ENCODE measurements at regions not wholly inside any gene's neighbourhood (a gene's known extent, or its start where the extent isn't known, plus 50 kb on each side); places are given as distances from the start of the nearest gene placed in this dataset.
A peak's percentile ranks its signal among the peaks of the same experiment; 100 is the strongest.

DNA sequence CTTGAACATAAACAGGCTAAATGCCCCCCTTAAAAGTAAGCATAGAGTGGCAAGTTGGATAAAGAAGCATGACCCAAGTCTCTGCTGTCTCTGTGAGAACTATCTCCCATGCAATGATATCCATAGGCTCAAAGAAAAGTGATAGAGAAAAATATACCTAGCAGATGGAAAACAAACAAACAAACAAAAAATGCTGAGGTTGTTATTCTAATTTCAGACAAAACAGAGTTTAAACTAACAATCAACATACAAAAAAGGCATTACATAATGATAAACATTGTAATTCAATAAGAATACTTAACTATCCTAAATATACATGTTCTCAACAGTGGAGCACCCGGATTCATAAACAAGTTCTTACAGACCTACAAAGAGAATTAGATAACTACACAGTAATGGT, 626.2 kb upstream of the CNTNAP2 start:
- H3K4me1 ChIP-seq = no peaks in the 10 kb centered on the region
- TF ChIP-seq CTCF (IDR thresholded peaks at IDR 0.05) = no peak
- H3K36me3 ChIP-seq = no peaks in the 10 kb centered on the region
- no peak overlapping the region for H3K4me3 ChIP-seq
- H3K9me3 ChIP-seq = peaks cover 0 to 4% (median 0%) of the 10 kb centered on the region in 4 donors
- no peak for ATAC-seq
- no peak for DNase-seq
- no peaks in the 10 kb centered on the region for H3K27me3 ChIP-seq
- no peak overlapping the region for H3K27ac ChIP-seq
- intact Hi-C loops (cut with DNase I) = no loop called here
- 45% methylated on average over 1 of the region's 1 CpG for WGBS (ENCODE audit: insufficient coverage, low coverage, low lambda C conversion rate, missing lambda C conversion rate)

DNA sequence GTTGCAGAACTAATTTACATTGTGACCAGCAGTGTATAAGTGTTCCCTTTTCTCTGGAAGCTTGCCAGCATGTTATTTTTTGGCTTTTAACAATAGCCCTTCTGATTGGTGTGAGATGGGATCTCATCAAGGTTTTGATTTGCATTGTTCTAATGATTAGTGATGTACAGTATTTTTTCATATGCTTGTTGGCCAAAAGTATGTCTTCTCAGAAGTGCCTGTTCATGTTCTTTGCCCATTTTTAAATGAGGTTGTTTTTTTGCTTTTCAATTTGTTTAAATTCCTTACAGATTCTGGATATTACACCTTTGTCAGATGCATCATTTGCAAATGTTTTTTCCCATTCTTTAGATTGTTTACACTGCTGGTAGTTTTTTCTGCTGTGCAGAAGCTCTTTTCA, 627.0 kb upstream of the CNTNAP2 start:
- no peak overlapping the region for H3K4me3 ChIP-seq
- ATAC-seq = no peak
- H3K27me3 ChIP-seq = no peaks in the 10 kb centered on the region
- H3K9me3 ChIP-seq = peaks cover 0 to 4% (median 0%) of the 10 kb centered on the region in 4 donors
- intact Hi-C loops (cut with DNase I) = no loop called here
- no peaks in the 10 kb centered on the region for H3K36me3 ChIP-seq
- H3K4me1 ChIP-seq = no peaks in the 10 kb centered on the region
- no peak overlapping the region for H3K27ac ChIP-seq
- TF ChIP-seq CTCF (IDR thresholded peaks at IDR 0.05) (no peak), POLR2A (IDR thresholded peaks at IDR 0.05) (no peak)
- DNase-seq = no peak

DNA sequence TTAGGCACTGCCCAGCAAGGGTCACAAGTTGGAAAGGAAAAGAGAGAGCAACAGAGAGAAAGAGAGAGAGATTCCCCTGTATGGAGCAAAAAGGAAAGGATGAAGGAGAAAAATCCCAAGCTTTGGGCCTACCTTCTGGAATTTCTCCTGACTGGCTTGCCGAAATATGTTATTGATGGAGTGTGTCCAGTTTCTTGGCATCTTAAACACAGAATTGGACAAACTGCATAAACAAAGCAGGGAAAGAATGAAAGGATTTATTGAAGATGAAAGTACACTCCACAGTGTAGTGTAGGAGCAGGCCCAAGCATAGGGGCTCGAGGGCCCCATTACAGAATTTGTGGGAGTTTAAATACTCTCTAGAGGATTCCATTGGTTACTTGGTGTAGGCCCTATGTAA, 627.8 kb upstream of the CNTNAP2 start:
- Histone ChIP-seq H3K27ac (no peak overlapping the region), H3K9me3 (peaks cover 0 to 4% (median 0%) of the 10 kb centered on the region in 4 donors), H3K36me3 (no peaks in the 10 kb centered on the region), H3K4me3 (no peak overlapping the region), H3K4me1 (no peaks in the 10 kb centered on the region), H3K27me3 (no peaks in the 10 kb centered on the region)
- intact Hi-C loops (cut with DNase I) = no loop called here
- 10% methylated on average over 2 of the region's 2 CpGs for WGBS (ENCODE audit: insufficient coverage, low coverage, low lambda C conversion rate, missing lambda C conversion rate)
- no peak for ATAC-seq
- TF ChIP-seq POLR2A (IDR thresholded peaks at IDR 0.05) (no peak), CTCF (IDR thresholded peaks at IDR 0.05) (no peak)
- no peak for DNase-seq

- no peak overlapping the region for H3K4me3 ChIP-seq
- no peaks in the 10 kb centered on the region for H3K27me3 ChIP-seq
- no peak for DNase-seq
- H3K9me3 ChIP-seq = no peaks in the 10 kb centered on the region
- H3K36me3 ChIP-seq = no peaks in the 10 kb centered on the region
- intact Hi-C loops (cut with DNase I) = no loop called here
- ATAC-seq = no peak
- no peak overlapping the region for H3K27ac ChIP-seq
- TF ChIP-seq POLR2A (IDR thresholded peaks at IDR 0.05) (no peak), CTCF (IDR thresholded peaks at IDR 0.05) (no peak)
- WGBS (ENCODE audit: insufficient coverage, low coverage, low lambda C conversion rate, missing lambda C conversion rate) = 67% methylated on average over 2 of the region's 3 CpGs
- no peaks in the 10 kb centered on the region for H3K4me1 ChIP-seq
Measured at GRCh38 chr7:145481985-145482384, 634.6 kb upstream of the CNTNAP2 start.

DNA sequence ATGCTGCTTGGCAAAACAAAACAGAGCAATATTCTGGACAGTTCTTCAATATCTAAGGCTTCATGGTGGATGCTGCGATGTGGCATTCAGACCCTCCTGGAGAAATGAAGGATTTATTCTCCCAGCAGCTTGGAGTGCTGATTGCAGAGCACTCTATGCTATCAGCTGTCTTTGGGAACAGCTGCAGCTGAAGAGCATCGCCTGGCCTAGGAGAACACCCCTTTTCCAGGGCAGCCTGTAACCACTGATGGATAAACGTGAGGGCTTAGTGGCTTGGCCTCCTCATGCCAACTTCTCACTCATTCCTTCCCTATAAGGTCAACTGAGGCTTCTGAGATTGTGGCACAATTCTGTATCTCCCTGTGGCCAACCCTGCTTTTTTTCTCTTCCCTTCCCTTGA, 638.1 kb upstream of the CNTNAP2 start:
- DNase-seq (no peak), ATAC-seq (peak in 1 of 4 donors; percentile 11)
- TF ChIP-seq CTCF (IDR thresholded peaks at IDR 0.05) (no peak), POLR2A (IDR thresholded peaks at IDR 0.05) (no peak)
- Histone ChIP-seq H3K4me1 (no peaks in the 10 kb centered on the region), H3K9me3 (no peaks in the 10 kb centered on the region), H3K4me3 (no peak overlapping the region), H3K27ac (no peak overlapping the region), H3K36me3 (no peaks in the 10 kb centered on the region), H3K27me3 (no peaks in the 10 kb centered on the region)
- intact Hi-C loops (cut with DNase I) = no loop called here
- 44% methylated on average over 2 of the region's 3 CpGs for WGBS (ENCODE audit: insufficient coverage, low coverage, low lambda C conversion rate, missing lambda C conversion rate)

All from right lobe of liver (tissue), 6 donors.